Umbilical cord (tissue), 1 donor: ENCODE measurements at regions not wholly inside any gene's neighbourhood (a gene's known extent, or its start where the extent isn't known, plus 50 kb on each side); places are given as distances from the start of the nearest gene placed in this dataset.

ENCODE experiments used
- DNase-seq: peaks from one replicate; pipeline ENCODE4 v3.0.0-alpha.2; 2015; ENCODE audit warnings: low spot score

- DNase-seq = no peak
Measured at GRCh38 chr10:78363190-78363589, 329.5 kb downstream of the RPS24 start.

GRCh38 chr10:78365694-78366093 lies 332.0 kb downstream of the RPS24 start:
- peak; percentile 85 for DNase-seq

GRCh38 chr10:78366663-78367411 lies 333.2 kb downstream of the RPS24 start:
- peak; percentile 85 for DNase-seq

GRCh38 chr10:78367751-78368150 lies 334.1 kb downstream of the RPS24 start:
- peak; percentile 27 for DNase-seq

- peak; percentile 90 for DNase-seq
Measured at GRCh38 chr10:78371136-78371535, 337.5 kb downstream of the RPS24 start.

GRCh38 chr10:78372806-78373205 lies 339.1 kb downstream of the RPS24 start:
- DNase-seq = no peak

GRCh38 chr10:78374331-78375028 lies 340.8 kb downstream of the RPS24 start:
- no peak for DNase-seq

GRCh38 chr10:78375854-78376785 lies 342.5 kb downstream of the RPS24 start:
- peak; percentile 62 for DNase-seq

- DNase-seq = peak; percentile 46
Measured at GRCh38 chr10:78377356-78377755, 343.7 kb downstream of the RPS24 start.

GRCh38 chr10:78378192-78378591 lies 344.5 kb downstream of the RPS24 start:
- no peak for DNase-seq

- no peak for DNase-seq
Measured at GRCh38 chr10:78381107-78381506, 347.4 kb downstream of the RPS24 start.

- DNase-seq = no peak
Measured at GRCh38 chr10:78382047-78382446, 348.4 kb downstream of the RPS24 start.

- DNase-seq = no peak
Measured at GRCh38 chr10:78382772-78383171, 349.1 kb downstream of the RPS24 start.

GRCh38 chr10:78383378-78384048 lies 349.9 kb downstream of the RPS24 start:
- DNase-seq = no peak

GRCh38 chr10:78384049-78384431 lies 350.4 kb downstream of the RPS24 start:
- DNase-seq = no peak

- DNase-seq = no peak
Measured at GRCh38 chr10:78385599-78385998, 351.9 kb downstream of the RPS24 start.

- no peak for DNase-seq
Measured at GRCh38 chr10:78386509-78386908, 352.8 kb downstream of the RPS24 start.

GRCh38 chr10:78388331-78389050 lies 354.8 kb downstream of the RPS24 start:
- DNase-seq = no peak

GRCh38 chr10:78389419-78389818 lies 355.8 kb downstream of the RPS24 start:
- no peak for DNase-seq

GRCh38 chr10:78390051-78390450 lies 356.4 kb downstream of the RPS24 start:
- DNase-seq = no peak

- no peak for DNase-seq
Measured at GRCh38 chr10:78390817-78391216, 357.2 kb downstream of the RPS24 start.
